DMS 273 treated with DMSO at 0.1 percent for 48 hours (cell line): ENCODE measurements at regions not wholly inside any gene's neighbourhood (a gene's known extent, or its start where the extent isn't known, plus 50 kb on each side); places are given as distances from the start of the nearest gene placed in this dataset.

Source experiments
- DNase-seq: peaks from one replicate; lab custom pipeline; 2025; lab: John Stamatoyannopoulos, UW

DNA sequence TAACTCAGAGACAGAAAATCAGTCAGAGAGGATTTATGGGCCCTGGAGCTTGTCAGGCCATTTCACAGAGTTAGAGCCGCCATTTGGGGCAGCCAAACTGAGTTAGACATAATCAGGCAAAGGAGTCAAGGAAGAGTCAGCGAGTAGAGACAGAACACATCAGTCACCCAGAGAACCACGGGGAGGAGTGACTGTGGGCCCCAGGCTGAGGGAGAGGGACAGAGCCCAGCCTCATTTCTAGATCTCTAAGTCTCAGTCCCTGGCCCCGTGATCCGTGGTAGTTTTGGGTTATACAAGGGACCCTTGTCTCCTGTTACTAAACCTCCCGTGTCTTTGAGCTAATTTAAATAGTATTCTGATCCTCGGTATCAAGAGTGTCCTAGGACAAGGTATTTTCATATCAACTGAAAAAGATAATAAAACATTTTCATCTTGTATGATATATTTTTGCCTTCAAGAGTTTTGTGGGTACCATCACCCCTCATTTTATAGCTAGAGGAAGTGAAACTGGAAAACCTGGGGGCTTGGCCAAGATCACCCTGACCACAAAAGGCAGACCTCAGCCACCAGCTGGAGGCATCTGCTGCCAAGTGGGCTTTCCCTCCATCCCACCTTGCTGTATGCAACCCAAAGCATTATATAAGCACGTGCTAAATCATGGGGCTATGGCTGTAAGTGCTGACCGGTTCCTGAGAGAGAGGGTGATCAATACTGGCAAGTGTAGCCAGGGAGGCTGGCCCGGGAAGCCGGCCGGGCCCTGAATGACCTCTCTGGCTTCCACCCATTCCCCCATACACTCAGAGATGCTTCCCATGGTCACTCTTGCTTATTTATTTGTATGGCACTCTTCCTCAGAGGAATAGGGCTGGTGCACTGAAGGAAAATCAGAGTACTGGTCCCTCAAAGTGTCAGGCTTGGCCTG is 204.1 kb downstream of the BCOR start:
- DNase-seq, result no peak

GRCh38 chrX:39894683-39895082 is 203.1 kb downstream of the BCOR start:
- DNase-seq, result no peak

GRCh38 chrX:39895218-39896110 is 202.3 kb downstream of the BCOR start:
- DNase-seq, result no peak

- DNase-seq, result peak; percentile 43
Observed at GRCh38 chrX:39896951-39897740, 200.6 kb downstream of the BCOR start.

- DNase-seq, result no peak
Observed at GRCh38 chrX:39897741-39898097, 200.0 kb downstream of the BCOR start.

DNA sequence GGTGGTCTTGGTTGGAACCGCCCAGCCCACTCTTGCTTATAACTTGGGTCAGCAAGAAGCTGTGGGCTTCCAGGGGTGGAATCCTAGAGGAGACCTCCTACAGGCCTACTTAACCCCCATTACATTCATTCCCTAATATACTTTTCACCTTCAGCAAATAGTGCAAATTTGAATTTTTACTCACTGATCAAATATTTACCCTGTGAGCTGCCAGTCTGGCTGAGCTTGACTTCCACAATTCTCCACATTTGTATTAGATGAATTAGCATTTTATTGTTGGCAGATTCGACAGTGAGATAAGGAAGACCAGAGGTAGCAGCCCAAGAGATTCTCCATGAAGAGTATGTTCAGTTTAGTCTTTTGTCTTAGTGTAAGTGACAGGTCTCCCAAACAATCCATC is 199.6 kb downstream of the BCOR start:
- DNase-seq, result no peak

DNA sequence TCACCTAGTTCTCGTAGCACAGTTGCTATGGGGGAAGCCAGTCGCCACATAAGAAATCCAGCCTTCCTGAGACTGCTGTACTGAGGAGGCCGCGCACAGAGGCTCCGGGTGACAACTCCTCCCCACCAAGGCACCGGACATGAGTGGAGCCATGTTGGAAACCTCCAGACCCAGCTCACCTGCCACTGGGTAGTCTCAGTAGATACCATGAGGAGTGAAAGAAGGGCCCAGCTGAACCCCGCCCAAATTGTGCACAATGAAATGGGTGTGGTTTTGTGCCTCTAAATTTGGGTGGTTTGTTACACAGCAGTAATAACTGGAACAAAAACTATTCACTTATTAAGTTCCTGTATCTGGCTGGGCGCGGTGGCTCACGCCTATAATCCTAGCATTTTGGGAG is 198.7 kb downstream of the BCOR start:
- DNase-seq, result no peak

- DNase-seq, result no peak
Observed at GRCh38 chrX:39899856-39900776, 197.6 kb downstream of the BCOR start.

DNA sequence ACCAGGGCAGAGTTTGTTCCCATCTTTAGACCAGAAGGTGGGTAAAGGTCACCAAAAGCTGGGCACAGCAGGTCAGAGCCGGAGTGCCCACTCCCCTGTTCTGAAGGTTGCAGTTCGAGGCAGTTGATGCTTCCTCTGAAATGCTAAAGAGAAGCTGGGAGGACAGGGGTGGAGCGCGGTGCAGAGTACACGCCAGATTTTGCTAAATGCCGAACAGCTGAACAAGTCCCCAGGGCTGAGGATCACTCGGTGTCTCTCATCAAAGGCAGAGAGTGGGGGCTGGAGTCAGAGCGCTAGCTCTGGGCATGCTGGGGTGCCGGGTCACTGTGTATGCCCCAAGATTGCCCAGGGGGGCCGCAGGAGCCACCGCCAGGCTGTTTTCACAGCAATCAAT is 197.0 kb downstream of the BCOR start:
- no peak for DNase-seq

- DNase-seq, result no peak
Observed at GRCh38 chrX:39903343-39903742, 194.4 kb downstream of the BCOR start.

- no peak for DNase-seq
Observed at GRCh38 chrX:39903937-39904336, 193.8 kb downstream of the BCOR start.

GRCh38 chrX:39904816-39905537 is 192.8 kb downstream of the BCOR start:
- no peak for DNase-seq

- no peak for DNase-seq
Observed at GRCh38 chrX:39905538-39905891, 192.2 kb downstream of the BCOR start.

DNA sequence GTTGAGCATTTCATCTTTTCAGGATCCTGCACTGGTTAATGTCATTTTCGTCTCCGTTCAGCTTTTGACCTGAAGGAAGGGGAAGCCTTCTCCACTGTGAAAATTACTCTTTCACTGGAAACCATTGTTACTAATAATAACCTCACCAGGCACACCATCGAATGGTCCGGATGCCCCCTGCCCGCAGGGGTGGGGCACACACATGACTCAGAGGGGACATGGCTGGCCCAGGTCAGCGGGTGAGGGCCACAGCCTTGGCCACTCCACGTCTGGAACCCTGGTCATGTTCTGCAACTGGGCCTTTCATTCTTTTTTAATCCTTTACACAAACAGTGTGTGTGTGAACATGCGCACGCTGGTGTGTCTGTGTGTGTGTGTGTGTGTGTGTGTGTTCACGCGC is 191.8 kb downstream of the BCOR start:
- DNase-seq, result no peak

- no peak for DNase-seq
Observed at GRCh38 chrX:39907964-39908661, 189.6 kb downstream of the BCOR start.

GRCh38 chrX:39909996-39910395 is 187.8 kb downstream of the BCOR start:
- DNase-seq, result no peak

DNA sequence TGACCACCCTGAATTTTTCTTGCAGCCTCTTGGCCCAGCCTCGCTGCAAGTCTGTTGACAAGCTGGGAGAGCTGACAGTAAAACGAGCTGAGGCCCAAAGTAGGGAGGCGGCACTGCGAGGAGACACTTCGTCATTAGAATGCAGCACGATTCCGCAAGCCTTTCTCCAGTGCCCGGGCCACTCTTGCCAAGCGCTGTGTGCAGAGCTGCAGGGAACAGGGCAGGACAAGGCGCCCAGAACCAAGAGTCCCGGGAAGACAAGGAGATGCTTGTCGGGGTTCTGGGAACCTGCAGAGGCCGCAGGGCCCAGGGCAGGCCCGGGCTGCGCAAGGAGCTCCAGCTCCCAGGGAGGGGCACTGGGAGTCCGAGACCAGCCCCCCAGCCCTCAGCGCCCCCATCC is 187.1 kb downstream of the BCOR start:
- no peak for DNase-seq

- no peak for DNase-seq
Observed at GRCh38 chrX:39911278-39911897, 186.4 kb downstream of the BCOR start.

GRCh38 chrX:39912126-39912525 is 185.6 kb downstream of the BCOR start:
- no peak for DNase-seq
